Endodermal cell (in vitro differentiated cells): ENCODE measurements at regions not wholly inside any gene's neighbourhood (a gene's known extent, or its start where the extent isn't known, plus 50 kb on each side); places are given as distances from the start of the nearest gene placed in this dataset.

ENCODE experiments used
- DNase-seq: peaks from one replicate; pipeline ENCODE4 v3.0.0-alpha.2; 2017
- H3K27ac ChIP-seq: 2 replicates; pipeline ENCODE4 v1.5.1; 2013; ENCODE audit warnings: mild to moderate bottlenecking, low read depth, low read length, moderate library complexity
- H3K27me3 ChIP-seq: 2 replicates; pipeline ENCODE4 v1.6.1; 2013; ENCODE audit warnings: mild to moderate bottlenecking, low read length, moderate library complexity; ENCODE audit not compliant: insufficient read depth, control insufficient read depth, poor library complexity, severe bottlenecking
- H3K36me3 ChIP-seq: 2 replicates; pipeline ENCODE4 v1.7.0; 2013; ENCODE audit warnings: mild to moderate bottlenecking, low read length, moderate library complexity; ENCODE audit not compliant: control insufficient read depth, insufficient read depth
- H3K4me1 ChIP-seq: one replicate; pipeline ENCODE4 v1.7.0; 2013; ENCODE audit warnings: low read length; ENCODE audit not compliant: control insufficient read depth, insufficient read depth
- H3K4me3 ChIP-seq: 2 replicates; pipeline ENCODE4 v1.5.1; 2013; ENCODE audit warnings: mild to moderate bottlenecking, low read length, moderate library complexity
- H3K9ac ChIP-seq: 2 replicates; pipeline ENCODE4 v1.6.1; 2013; ENCODE audit warnings: mild to moderate bottlenecking, low read length, moderate library complexity; ENCODE audit not compliant: poor library complexity, severe bottlenecking; ENCODE audit errors: extremely low read depth
- H3K9me3 ChIP-seq: 2 replicates; pipeline ENCODE4 v1.6.1; 2013; ENCODE audit warnings: mild to moderate bottlenecking, low read length, moderate library complexity; ENCODE audit not compliant: control insufficient read depth
- H3K27ac Mint-ChIP-seq: 2 replicates; pipeline ENCODE4 v1.8.0; 2020; ENCODE audit warnings: mixed read lengths
- H3K27me3 Mint-ChIP-seq: 2 replicates; pipeline ENCODE4 v1.8.0; 2021; ENCODE audit warnings: mild to moderate bottlenecking, mixed read lengths; ENCODE audit not compliant: insufficient read depth
- H3K36me3 Mint-ChIP-seq: 2 replicates; pipeline ENCODE4 v1.8.0; 2020; ENCODE audit warnings: low read depth, mixed read lengths
- H3K4me1 Mint-ChIP-seq: 2 replicates; pipeline ENCODE4 v1.8.0; 2020; ENCODE audit warnings: mixed read lengths
- H3K4me3 Mint-ChIP-seq: 2 replicates; pipeline ENCODE4 v1.8.0; 2020; ENCODE audit warnings: mild to moderate bottlenecking, moderate library complexity, mixed read lengths
- H3K9me3 Mint-ChIP-seq: 2 replicates; pipeline ENCODE4 v1.8.0; 2020; ENCODE audit warnings: mild to moderate bottlenecking, mixed read lengths
- WGBS, 2 experiments: methylation state at CpG; one replicate each; pipeline versions ENCODE4 v1.1.5 to v1.1.7; 2013; ENCODE audit warnings: missing lambda C conversion rate in 2 of 2, mixed read lengths in 1 of 2; ENCODE audit not compliant: insufficient coverage in 1 of 2, insufficient read length in 1 of 2; 5-methylcytosine and 5-hydroxymethylcytosine counted together
- TF ChIP-seq, protein P1 (sequence below): fragments of 200-600 bp; sonication (generic); conservative IDR thresholded peaks from 2 replicates; pipeline ENCODE4 v1.5.0; 2021; ENCODE audit warnings: antibody characterized with exemption, mild to moderate bottlenecking

GRCh38 chr3:174342171-174342570 is 517.0 kb upstream of the NAALADL2 start:
- 94 to 100% methylated on average over 2 of the region's 2 CpGs for WGBS, 2 experiments
- Histone ChIP-seq H3K4me3 (no peak overlapping the region), H3K36me3 (no peaks in the 10 kb centered on the region), H3K4me1 (no peaks in the 10 kb centered on the region), H3K9ac (no peak overlapping the region), H3K9me3 (no peaks in the 10 kb centered on the region), H3K27ac (no peak overlapping the region), H3K27me3 (no peaks in the 10 kb centered on the region)
- H3K27me3 Mint-ChIP-seq, result no peaks in the 10 kb centered on the region
- TF ChIP-seq, protein P1, sequence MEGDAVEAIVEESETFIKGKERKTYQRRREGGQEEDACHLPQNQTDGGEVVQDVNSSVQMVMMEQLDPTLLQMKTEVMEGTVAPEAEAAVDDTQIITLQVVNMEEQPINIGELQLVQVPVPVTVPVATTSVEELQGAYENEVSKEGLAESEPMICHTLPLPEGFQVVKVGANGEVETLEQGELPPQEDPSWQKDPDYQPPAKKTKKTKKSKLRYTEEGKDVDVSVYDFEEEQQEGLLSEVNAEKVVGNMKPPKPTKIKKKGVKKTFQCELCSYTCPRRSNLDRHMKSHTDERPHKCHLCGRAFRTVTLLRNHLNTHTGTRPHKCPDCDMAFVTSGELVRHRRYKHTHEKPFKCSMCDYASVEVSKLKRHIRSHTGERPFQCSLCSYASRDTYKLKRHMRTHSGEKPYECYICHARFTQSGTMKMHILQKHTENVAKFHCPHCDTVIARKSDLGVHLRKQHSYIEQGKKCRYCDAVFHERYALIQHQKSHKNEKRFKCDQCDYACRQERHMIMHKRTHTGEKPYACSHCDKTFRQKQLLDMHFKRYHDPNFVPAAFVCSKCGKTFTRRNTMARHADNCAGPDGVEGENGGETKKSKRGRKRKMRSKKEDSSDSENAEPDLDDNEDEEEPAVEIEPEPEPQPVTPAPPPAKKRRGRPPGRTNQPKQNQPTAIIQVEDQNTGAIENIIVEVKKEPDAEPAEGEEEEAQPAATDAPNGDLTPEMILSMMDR, result no peak
- DNase-seq, result no peak
- H3K4me3 Mint-ChIP-seq, result no peak overlapping the region
- H3K4me1 Mint-ChIP-seq, result peaks cover 2% of the 10 kb centered on the region
- H3K27ac Mint-ChIP-seq, result no peak overlapping the region
- no peaks in the 10 kb centered on the region for H3K36me3 Mint-ChIP-seq
- H3K9me3 Mint-ChIP-seq, result no peaks in the 10 kb centered on the region

DNA sequence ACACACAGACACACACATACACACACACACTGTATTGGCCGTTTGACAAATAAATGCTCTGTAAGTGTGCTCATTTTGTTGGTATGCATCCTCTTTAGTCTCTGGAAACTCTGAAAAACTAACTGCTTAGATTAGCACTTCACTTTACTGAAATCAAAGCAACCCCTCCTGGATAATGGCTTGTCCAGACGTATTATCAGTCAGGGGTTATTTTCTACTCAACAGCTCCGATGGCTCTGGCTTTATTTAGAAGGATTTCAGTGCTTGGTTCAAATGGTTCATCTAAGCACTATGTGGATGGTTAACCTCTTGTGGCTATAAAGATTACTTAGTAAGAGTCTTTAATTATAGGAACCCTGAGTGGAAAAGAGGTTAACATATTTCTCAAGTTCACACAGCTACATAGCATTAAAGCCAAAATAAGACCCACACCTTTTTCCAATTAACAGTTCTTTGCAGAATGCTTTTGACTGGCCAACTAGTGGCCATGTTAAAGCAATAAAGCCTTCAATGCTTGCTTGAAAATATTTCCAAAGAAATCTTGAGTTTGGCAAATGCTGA is 516.1 kb upstream of the NAALADL2 start:
- Mint-ChIP-seq H3K27ac (no peak overlapping the region), H3K4me3 (no peak overlapping the region), H3K27me3 (no peaks in the 10 kb centered on the region), H3K36me3 (no peaks in the 10 kb centered on the region), H3K4me1 (peaks cover 3% of the 10 kb centered on the region), H3K9me3 (no peaks in the 10 kb centered on the region)
- Histone ChIP-seq H3K4me1 (no peaks in the 10 kb centered on the region), H3K9me3 (no peaks in the 10 kb centered on the region), H3K9ac (no peak overlapping the region), H3K27ac (no peak overlapping the region), H3K4me3 (no peak overlapping the region), H3K27me3 (no peaks in the 10 kb centered on the region), H3K36me3 (no peaks in the 10 kb centered on the region)
- TF ChIP-seq, protein P1, result no peak
- WGBS, 2 experiments, result 82 to 84% methylated on average over 2 to 3 of the region's 3 CpGs
- DNase-seq, result no peak

GRCh38 chr3:174346141-174346540 is 513.0 kb upstream of the NAALADL2 start:
- peaks cover 8% of the 10 kb centered on the region for H3K9me3 ChIP-seq
- peaks cover 11% of the 10 kb centered on the region for H3K9me3 Mint-ChIP-seq
- TF ChIP-seq, protein P1, result no peak
- H3K27me3 ChIP-seq, result no peaks in the 10 kb centered on the region
- no peak overlapping the region for H3K27ac ChIP-seq
- H3K4me3 Mint-ChIP-seq, result no peak overlapping the region
- no peak overlapping the region for H3K27ac Mint-ChIP-seq
- H3K36me3 Mint-ChIP-seq, result no peaks in the 10 kb centered on the region
- no CpG with 5 or more reads among the region's 2 CpGs for WGBS, 2 experiments
- H3K9ac ChIP-seq, result no peak overlapping the region
- DNase-seq, result no peak
- H3K4me3 ChIP-seq, result no peak overlapping the region
- no peaks in the 10 kb centered on the region for H3K36me3 ChIP-seq
- H3K4me1 Mint-ChIP-seq, result peaks cover 3% of the 10 kb centered on the region
- H3K27me3 Mint-ChIP-seq, result no peaks in the 10 kb centered on the region
- no peaks in the 10 kb centered on the region for H3K4me1 ChIP-seq
